Heart right ventricle (tissue), 16 donors: ENCODE measurements at regions not wholly inside any gene's neighbourhood (a gene's known extent, or its start where the extent isn't known, plus 50 kb on each side); places are given as distances from the start of the nearest gene placed in this dataset.
A peak's percentile ranks its signal among the peaks of the same experiment; 100 is the strongest.

Experiments
- ATAC-seq, 8 donors: fragments of 200-7000 bp; cut with Tn5 transposase; one replicate each; pipeline ENCODE4 v1.9.1; 2020; ENCODE audit warnings: mild to moderate bottlenecking in 8 of 8, moderate library complexity in 8 of 8, moderate number of reproducible peaks in 1 of 8
- DNase-seq, 2 donors: peaks; one replicate each; pipeline ENCODE4 v3.0.0-alpha.2; 2020
- H3K27ac ChIP-seq, 10 donors: fragments of 200-600 bp; sonication (generic) in 2 of 10; one replicate each; pipeline versions ENCODE4 v1.5.0 to v1.8.0; 2020 to 2022; ENCODE audit warnings: mild to moderate bottlenecking in 3 of 10
- H3K27me3 ChIP-seq, 7 donors: fragments of 200-600 bp; one replicate each; pipeline ENCODE4 v1.8.0; 2021 to 2022; ENCODE audit warnings: mild to moderate bottlenecking in 2 of 7
- H3K36me3 ChIP-seq, 9 donors: fragments of 200-600 bp; sonication (generic) in 1 of 9; one replicate each; pipeline versions ENCODE4 v1.5.0 to v1.8.0; 2020 to 2022; ENCODE audit warnings: mild to moderate bottlenecking in 2 of 9
- H3K4me1 ChIP-seq, 9 donors: fragments of 200-600 bp; sonication (generic) in 1 of 9; one replicate each; pipeline versions ENCODE4 v1.5.0 to v1.8.0; 2020 to 2022; ENCODE audit warnings: mild to moderate bottlenecking in 4 of 9
- H3K4me3 ChIP-seq, 10 donors: fragments of 200-600 bp; sonication (generic) in 2 of 10; one replicate each; pipeline versions ENCODE4 v1.5.0 to v1.8.0; 2020 to 2022; ENCODE audit warnings: mild to moderate bottlenecking in 7 of 10, moderate library complexity in 2 of 10
- H3K9me3 ChIP-seq, 11 donors: fragments of 200-600 bp in 10 of 11; sonication (generic) in 2 of 11; one replicate each; pipeline versions ENCODE4 v1.5.0 to v1.8.0; 2013 to 2022; ENCODE audit warnings: mild to moderate bottlenecking in 2 of 11, control low read depth in 1 of 11, moderate library complexity in 1 of 11
- WGBS, 2 donors: extraction: QIAGEN DNeasy Blood & Tissue Kit; methylation state at CpG; one replicate each; pipeline ENCODE4 v1.1.7; 2013; ENCODE audit warnings: inconsistent platforms in 1 of 2; 5-methylcytosine and 5-hydroxymethylcytosine counted together
- intact Hi-C, 10 donors: fragments of 100-400 bp; cut with DNase I; formaldehyde crosslinking; loops; one replicate each; pipeline versions ENCODE4 v1.11.1 to v1.14.2; 2022
- TF ChIP-seq, protein P1 (sequence below), 9 donors: fragments of 200-600 bp; sonication (generic) in 2 of 9; IDR thresholded peaks; one replicate each; pipeline versions ENCODE4 v1.5.0 to v1.8.0; 2021 to 2022; ENCODE audit warnings: antibody characterized with exemption in 9 of 9, mild to moderate bottlenecking in 5 of 9, moderate library complexity in 1 of 9
- donor health status: Arrhythmogenic right ventricular cardiomyopathy.
- donor health status: ischemic (EF 13 %, LVEDD 7.1; RV severe dilation, severe dysfunction).
- donor health status: healthy with polysubstance abuse.
- donor health status: DM: no; HTN: yes; CAD: no.
- donor health status: DM: no; HTN: no; CAD: no.
- donor health status: ischemic (EF 25% LVEDD 6.9; RV normal size, moderate dysfunction).
- donor health status: ischemic (EF 25% LVEDD 5.7; RV mildly dilated, moderate dysfunction).
- donor health status: healthy.
- donor health status: DM: yes; HTN: yes; CAD: no.
- donor health status: Ischemic cardiomyopathy.
- donor health status: ischemic (EF 35%, LVEDD 5.7; RV mildly dilated, moderate dysfunction).
- donor health status: nonischemic (EF 11% LVEDD 7.7; RV severe dilation, severe dysfunction).
- donor health status: DM: yes; HTN: yes; CAD: no.
- donor health status: PGD.
- donor health status: ischemic (EF 29% LVEDD 5.4; RV normal size, mild dysfunction).
- donor health status: nonischemic (EF 23%, LVEDD 6.1; RV moderate dilation, normal function).

DNA sequence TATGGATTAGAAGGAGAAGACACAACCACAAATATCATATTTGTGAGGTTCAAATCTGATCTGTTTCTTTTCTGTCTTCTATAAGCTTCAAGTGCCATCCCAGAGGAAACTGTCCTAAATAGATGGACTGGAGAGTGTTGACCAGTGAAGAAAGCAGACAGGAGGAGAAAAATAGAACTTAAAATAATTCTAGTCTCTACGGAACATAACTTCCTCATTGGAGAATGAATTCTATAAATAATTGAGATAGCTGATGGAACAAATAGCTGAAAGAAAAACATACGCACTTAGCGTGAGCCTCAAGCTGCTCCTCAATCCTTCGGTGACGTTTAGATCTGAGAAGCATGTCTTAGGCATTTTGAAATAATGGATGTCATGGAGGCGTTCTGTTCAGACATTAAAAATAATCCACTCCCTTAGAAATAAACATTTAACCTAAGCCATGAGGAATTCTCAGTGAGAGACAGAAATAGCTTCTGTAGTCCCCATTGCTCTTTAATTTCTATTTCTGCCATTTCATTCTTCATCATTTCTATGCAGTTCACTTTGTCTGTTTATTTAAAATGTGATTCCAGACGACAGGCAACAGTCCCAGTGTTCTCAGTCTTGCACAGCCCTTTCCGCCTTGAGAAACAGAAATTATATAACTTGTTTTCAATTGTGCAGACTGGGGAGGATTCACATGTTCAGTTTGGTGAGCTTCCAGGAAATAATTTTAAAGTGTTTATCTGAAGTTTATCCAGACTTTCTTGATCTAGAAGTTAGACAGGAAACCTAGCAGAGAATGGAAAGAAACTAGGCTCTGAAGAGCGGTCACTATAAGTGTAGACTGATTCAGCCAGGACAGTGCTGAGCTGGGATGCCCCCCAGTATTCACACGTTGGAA is 97.3 kb downstream of the NR1D2 start:
- 42 to 58% methylated on average over 10 of the region's 10 CpGs for WGBS, 2 donors
- DNase-seq (peak in 1 of 2 donors; percentile 19), ATAC-seq (peak in 7 of 8 donors; percentile 48 to 93 (median 92))
- Histone ChIP-seq H3K27me3 (no peaks in the 10 kb centered on the region), H3K4me3 (peak overlapping the region in 6 of 10 donors; percentile 0 to 27 (median 13)), H3K4me1 (peaks cover 0 to 26% (median 8%) of the 10 kb centered on the region in 9 donors), H3K36me3 (no peaks in the 10 kb centered on the region), H3K9me3 (no peaks in the 10 kb centered on the region), H3K27ac (peak overlapping the region; percentile 17 to 85 (median 70))
- TF ChIP-seq, protein P1, sequence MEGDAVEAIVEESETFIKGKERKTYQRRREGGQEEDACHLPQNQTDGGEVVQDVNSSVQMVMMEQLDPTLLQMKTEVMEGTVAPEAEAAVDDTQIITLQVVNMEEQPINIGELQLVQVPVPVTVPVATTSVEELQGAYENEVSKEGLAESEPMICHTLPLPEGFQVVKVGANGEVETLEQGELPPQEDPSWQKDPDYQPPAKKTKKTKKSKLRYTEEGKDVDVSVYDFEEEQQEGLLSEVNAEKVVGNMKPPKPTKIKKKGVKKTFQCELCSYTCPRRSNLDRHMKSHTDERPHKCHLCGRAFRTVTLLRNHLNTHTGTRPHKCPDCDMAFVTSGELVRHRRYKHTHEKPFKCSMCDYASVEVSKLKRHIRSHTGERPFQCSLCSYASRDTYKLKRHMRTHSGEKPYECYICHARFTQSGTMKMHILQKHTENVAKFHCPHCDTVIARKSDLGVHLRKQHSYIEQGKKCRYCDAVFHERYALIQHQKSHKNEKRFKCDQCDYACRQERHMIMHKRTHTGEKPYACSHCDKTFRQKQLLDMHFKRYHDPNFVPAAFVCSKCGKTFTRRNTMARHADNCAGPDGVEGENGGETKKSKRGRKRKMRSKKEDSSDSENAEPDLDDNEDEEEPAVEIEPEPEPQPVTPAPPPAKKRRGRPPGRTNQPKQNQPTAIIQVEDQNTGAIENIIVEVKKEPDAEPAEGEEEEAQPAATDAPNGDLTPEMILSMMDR (IDR thresholded peaks at IDR 0.05): no peak
- intact Hi-C loops: no loop called here

DNA sequence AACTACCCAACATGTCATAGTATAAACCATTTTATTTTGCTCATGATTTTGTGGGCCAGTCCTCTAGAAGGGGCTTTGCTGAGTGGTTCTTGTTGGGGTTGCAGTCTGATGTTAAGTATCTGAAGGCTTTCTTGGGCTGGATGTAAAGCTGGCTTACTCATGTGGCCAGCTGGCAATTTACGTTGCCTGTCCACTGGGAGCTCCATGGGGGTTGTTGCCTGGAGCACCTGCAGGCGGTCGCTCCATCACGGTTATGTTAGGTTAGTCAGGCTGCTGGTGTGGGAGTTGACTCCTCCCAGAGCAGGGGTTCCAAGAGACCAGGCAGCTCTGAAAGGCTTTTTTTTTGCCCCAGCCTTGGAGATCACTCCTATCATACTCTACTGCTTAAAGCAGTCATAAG is 98.1 kb downstream of the NR1D2 start:
- Histone ChIP-seq H3K4me3 (peak overlapping the region in 1 of 10 donors; percentile 27), H3K27me3 (no peaks in the 10 kb centered on the region), H3K27ac (peak overlapping the region in 9 of 10 donors; percentile 17 to 85 (median 72)), H3K9me3 (no peaks in the 10 kb centered on the region), H3K36me3 (no peaks in the 10 kb centered on the region), H3K4me1 (peaks cover 0 to 26% (median 8%) of the 10 kb centered on the region in 9 donors)
- TF ChIP-seq, protein P1 (IDR thresholded peaks at IDR 0.05): no peak
- DNase-seq: no peak
- WGBS, 2 donors: 85 to 86% methylated on average over 4 of the region's 4 CpGs
- intact Hi-C loops: no loop called here
- ATAC-seq: peak in 2 of 8 donors; percentile 19 to 29

- intact Hi-C loops: no loop called here
- peak overlapping the region in 1 of 10 donors; percentile 85 for H3K27ac ChIP-seq
- DNase-seq: no peak
- peaks cover 0 to 30% (median 14%) of the 10 kb centered on the region in 9 donors for H3K4me1 ChIP-seq
- ATAC-seq: no peak
- WGBS, 2 donors: 80 to 95% methylated on average over 5 of the region's 5 CpGs
- H3K36me3 ChIP-seq: no peaks in the 10 kb centered on the region
- no peaks in the 10 kb centered on the region for H3K27me3 ChIP-seq
- no peaks in the 10 kb centered on the region for H3K9me3 ChIP-seq
- TF ChIP-seq, protein P1 (IDR thresholded peaks at IDR 0.05): no peak
- no peak overlapping the region for H3K4me3 ChIP-seq
These were observed 98.9 kb downstream of the NR1D2 start for GRCh38 chr3:24043985-24044384.

DNA sequence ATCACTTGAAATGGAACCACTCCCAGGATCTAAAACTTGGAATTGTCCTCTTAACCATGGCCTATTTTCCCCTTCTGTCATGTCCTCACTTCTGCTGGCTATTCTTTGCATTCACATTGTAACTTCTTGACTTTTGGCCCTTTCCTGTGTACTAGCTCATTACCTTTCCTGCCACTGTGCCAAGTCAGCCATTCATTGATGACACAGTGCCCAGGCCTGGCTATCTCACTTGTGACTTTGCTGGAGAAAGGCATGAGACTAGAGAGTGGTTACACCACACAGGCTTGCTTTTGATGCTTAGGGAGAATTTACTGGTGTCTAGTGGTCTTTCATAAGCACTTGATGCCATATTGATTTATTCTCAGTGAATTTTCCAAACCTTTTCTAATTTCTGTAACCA is 101.1 kb downstream of the NR1D2 start:
- peaks cover 0 to 24% (median 14%) of the 10 kb centered on the region in 9 donors for H3K4me1 ChIP-seq
- ATAC-seq (no peak), DNase-seq (no peak)
- no peaks in the 10 kb centered on the region for H3K36me3 ChIP-seq
- H3K4me3 ChIP-seq: no peak overlapping the region
- no peak overlapping the region for H3K27ac ChIP-seq
- no peaks in the 10 kb centered on the region for H3K9me3 ChIP-seq
- TF ChIP-seq, protein P1 (IDR thresholded peaks at IDR 0.05): no peak
- intact Hi-C loops: no loop called here
- no peaks in the 10 kb centered on the region for H3K27me3 ChIP-seq
